GM11168 (cell line): ENCODE measurements at regions not wholly inside any gene's neighbourhood (a gene's known extent, or its start where the extent isn't known, plus 50 kb on each side); places are given as distances from the start of the nearest gene placed in this dataset.
"Not testable (repeated sequence)": the region's sequence is repeated elsewhere in the genome, so short reads cannot be mapped to it uniquely, and the experiment has no call there.

Source experiments
- in situ Hi-C: fragments of 300-500 bp; cut with MboI; formaldehyde crosslinking; loops from one replicate; pipeline ENCODE4 v1.12.0; 2022; ENCODE audit warnings: low sequenced_read_pairs; ENCODE audit not compliant: unreplicated experiment

DNA sequence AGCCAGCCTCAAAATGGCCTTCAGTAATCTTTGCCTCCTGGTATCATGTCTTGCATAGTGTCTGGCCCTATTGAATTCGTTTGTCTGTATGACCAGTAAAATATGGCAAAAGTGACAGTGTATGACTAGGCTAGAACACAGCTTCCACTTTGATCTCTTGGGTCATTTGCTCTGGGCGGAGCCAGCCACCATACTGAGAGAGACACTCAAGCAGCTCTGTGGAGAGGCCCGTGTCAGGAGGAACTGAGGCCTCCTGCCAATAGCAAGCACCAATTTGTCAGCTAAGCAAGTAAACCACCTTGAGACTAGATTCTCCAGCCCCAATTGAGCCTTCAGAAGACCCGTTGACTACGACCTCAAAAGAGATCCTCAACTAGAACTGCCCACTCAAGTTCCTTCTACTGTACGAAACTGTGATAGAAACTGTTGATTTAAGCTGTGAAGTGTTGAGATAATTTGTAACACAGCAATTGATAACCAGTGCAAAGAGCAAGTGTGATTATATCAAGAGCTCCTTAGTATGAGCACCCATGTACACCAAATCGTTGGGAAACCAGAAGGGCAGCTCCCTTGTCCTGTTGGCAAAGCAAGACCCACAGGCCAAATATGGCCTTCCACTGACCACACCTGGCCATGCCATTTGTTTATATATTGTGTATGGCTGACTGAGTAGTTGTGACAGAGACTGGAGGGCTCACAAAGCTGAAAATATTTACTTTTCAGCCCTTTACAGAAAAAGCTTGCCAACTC lies 52.7 kb upstream of the SERBP1 start:
- in situ Hi-C loops = loop anchor here (25.0 kb wide), 1 partner anchor 721 kb away; the partner anchor contains the start of gene DYNLT5

- in situ Hi-C loops = loop anchor here (25.0 kb wide), 1 partner anchor 722 kb away; the partner anchor contains the start of gene DYNLT5
These were observed 54.3 kb upstream of the SERBP1 start for GRCh38 chr1:67484492-67484891.

GRCh38 chr1:67485046-67485811 lies 55.0 kb upstream of the SERBP1 start:
- in situ Hi-C loops = loop anchor here (25.0 kb wide), 1 partner anchor 723 kb away; the partner anchor contains the start of gene DYNLT5

DNA sequence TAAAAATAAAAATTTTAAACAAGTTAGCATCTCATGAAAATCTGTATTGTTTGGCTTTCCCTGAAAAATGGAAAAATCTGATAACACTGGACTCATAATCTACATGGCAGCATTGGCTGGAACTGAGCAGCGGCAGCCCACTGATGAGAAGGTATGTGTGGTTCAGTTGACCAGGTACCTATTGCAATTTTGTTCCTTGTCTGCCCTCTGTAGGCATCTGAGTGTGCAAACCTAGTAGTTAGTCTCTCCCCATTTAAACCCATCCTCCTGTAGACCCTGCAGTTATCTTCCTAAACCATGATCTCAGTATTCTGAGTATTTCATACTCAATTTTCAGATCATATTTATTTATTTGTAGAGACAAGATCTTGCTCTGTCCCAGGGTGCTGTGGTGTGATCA lies 59.4 kb upstream of the SERBP1 start:
- in situ Hi-C loops = loop anchor here (25.0 kb wide), 1 partner anchor 727 kb away; the partner anchor contains the start of gene DYNLT5

DNA sequence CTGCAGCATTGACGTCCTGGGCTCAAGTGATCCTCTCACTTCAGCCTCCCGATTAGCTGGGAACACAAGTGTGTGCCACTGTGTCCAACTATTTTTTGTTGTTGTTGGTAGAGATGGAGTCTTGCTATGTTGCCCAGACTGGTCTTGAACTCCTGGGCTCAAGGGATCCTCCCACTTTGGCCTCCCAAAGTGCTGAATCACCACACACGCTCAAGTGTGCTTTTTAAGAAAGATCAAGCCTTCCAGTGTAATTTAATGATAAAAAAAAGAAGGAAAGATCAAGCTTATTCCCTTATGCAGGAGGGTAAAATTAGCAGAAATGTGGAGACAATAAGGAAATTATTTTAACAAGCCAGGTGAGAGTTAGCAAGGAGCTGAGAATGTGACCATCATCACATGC lies 61.1 kb upstream of the SERBP1 start:
- in situ Hi-C loops = loop anchor here (25.0 kb wide), 1 partner anchor 729 kb away; the partner anchor contains the start of gene DYNLT5

DNA sequence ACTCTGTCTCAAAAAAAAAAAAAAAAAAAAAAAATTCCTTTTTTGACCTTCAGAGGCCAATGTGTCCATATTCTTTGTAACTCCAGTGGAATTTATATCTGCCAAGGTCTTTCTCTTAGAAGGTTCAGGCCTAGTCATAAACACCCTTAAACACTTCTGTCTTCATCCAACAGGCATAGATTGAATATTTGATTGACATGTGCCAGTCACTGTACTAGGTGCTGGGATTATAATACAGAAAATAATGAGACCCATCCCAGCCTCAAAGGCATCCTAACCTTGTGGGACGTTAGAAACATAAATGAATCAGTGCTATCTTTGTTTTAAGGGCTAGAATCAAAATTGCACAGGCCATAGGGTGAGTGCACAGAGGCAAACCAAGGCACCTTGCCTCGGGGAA lies 62.9 kb upstream of the SERBP1 start:
- in situ Hi-C loops = loop anchor here (25.0 kb wide), 1 partner anchor 731 kb away; the partner anchor contains the start of gene DYNLT5

- in situ Hi-C loops = loop anchor here (25.0 kb wide), 1 partner anchor 733 kb away; the partner anchor contains the start of gene DYNLT5
These were observed 65.1 kb upstream of the SERBP1 start for GRCh38 chr1:67495327-67495726.

- in situ Hi-C loops = loop anchor here (25.0 kb wide), 1 partner anchor 734 kb away; the partner anchor contains the start of gene DYNLT5
These were observed 66.1 kb upstream of the SERBP1 start for GRCh38 chr1:67496329-67496728.

DNA sequence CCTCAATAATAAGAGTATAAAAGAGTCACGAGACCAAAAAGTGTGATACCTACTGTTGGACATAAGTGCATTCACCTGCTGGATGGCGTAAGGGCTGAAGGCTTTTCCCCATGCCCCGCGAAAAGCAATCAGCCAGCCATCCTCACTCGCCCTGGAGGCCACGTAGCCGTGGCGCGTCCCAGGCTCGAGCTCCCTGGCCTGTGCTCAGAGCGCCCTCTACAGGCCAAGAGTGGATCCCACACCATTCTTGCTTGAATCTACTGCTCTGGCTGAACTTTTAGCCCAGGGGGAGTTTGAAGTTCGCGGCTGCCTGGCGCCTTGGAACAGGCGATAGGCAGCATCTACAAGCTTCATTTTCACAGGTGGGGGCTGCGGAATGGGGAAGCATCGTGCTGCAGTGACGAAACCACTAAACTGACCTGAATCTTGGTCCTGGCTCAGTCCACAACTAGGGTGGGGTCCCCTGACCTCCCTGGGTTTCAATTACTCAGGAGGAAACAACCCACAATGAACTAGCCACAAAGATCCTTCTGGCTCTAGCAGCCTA lies 70.3 kb upstream of the SERBP1 start:
- in situ Hi-C loops = loop anchor here (5.0 kb wide), 2 partner anchors 268 to 293 kb away; no protein-coding TSS in a partner anchor

DNA sequence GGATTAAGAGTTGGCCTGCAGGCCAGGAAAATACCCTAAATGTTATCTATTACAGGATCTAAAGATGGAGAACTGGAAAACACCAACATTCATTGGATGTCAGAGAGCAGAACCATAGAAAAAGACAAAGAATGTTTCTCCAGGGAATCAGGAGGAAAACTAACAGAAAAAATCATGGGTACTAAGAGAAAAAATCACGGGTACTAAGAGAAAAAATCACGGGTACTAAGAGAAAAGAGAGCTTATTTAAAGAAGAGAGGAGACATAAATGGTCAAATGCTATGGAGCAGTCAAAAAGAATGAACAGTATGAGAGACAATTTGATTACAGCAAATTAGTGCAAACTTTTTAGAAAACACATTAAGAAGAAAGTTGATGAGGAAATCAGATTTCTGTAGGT lies 73.8 kb upstream of the SERBP1 start:
- in situ Hi-C loops = loop anchor here (5.0 kb wide), 2 partner anchors 272 to 297 kb away; no protein-coding TSS in a partner anchor

DNA sequence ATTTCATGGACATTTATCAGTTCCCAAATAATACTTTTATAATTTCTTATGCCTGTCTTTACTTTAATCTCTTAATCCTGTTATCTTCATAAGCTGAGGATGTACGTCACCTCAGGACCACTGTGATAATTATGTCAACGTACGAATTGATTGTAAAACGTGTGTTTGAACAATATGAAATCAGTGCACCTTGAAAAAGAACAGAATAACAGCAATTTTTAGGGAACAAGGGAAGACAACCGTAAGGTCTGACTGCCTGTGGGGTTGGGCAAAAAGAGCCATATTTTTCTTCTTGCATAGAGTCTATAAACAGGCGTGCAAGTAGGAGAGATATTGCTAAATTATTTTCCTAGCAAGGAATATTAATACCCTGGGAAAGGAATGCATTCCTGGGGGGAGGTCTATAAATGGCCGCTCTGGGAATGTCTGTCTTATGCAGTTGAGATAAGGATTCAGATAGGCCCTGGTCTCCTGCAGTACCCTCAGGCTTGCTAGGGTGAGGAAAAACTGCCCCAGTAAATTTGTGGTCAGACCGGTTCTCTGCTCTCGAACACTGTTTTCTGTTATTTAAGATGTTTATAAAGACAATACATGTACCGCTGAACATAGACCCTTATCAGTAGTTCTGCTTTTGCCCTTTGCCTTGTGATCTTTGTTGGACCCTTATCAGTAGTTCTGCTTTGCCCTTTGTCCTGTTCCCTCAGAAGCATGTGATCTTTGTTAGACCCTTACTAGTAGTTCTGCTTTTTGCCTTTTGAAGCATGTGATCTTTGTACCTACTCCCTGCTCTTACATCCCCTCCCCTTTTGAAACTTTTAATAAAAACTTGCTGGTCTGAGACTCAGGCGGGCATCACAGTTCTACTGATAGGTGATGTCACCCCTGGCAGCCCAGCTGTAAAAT lies 83.4 kb upstream of the SERBP1 start:
- in situ Hi-C loops = not testable (repeated sequence)

DNA sequence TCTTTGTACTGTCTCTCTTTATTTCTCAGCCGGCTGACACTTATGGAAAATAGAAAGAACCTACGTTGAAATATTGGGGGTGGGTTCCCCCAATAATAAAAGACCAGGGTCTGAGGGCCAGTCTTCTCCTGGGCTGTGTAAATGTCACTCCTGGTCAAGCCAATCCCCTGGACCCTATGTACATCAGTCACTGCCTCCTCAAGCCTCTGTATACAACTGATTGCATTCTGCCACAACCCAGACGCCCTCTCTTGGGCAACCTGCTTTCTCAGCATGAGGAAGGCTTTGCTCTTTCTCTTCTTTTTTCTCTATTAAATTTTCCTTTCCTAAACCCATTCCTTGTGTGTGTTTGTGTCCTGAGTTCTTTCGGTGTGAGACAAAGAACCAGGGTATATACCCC lies 84.1 kb upstream of the SERBP1 start:
- in situ Hi-C loops = no loop called here

DNA sequence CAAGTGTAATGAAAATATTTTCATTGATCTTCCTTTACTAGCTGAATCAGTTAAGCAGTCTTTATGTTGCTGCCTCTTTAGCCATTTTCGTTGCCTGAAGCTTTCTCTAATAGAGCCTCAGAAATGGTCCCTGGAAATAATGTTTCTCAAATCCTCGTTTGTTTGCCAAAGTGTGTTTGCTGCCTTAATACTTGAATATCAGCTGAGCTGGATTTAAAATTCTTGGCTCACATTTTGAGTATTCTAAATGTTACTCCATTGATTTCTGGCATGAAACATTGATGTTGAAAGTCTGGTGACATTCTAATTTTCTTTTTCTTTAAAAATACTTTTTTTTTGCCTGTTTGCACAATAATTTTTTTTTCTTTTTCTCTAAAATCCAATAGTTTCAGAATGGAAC lies 84.6 kb upstream of the SERBP1 start:
- in situ Hi-C loops = no loop called here

GRCh38 chr1:67515324-67516080 lies 85.3 kb upstream of the SERBP1 start:
- in situ Hi-C loops = no loop called here

DNA sequence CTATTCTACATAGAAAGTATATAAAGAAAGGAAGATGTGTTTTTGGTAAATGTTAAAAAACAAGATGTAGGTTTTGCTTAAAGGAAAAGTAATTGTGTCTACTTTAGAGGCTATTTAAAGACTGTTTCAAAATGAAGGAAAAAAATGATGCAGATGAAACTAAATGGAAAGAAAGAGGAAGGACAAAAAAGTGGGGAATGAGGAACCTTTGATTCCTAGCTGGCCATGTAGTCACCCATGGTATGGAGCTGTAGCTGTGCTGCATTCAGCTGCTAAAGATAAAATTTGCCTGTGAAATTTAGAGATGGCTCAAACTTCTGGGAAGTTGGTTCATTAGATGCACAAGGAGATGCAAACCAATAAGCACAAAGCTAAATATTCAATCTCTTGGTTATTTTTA lies 86.8 kb upstream of the SERBP1 start:
- in situ Hi-C loops = no loop called here

DNA sequence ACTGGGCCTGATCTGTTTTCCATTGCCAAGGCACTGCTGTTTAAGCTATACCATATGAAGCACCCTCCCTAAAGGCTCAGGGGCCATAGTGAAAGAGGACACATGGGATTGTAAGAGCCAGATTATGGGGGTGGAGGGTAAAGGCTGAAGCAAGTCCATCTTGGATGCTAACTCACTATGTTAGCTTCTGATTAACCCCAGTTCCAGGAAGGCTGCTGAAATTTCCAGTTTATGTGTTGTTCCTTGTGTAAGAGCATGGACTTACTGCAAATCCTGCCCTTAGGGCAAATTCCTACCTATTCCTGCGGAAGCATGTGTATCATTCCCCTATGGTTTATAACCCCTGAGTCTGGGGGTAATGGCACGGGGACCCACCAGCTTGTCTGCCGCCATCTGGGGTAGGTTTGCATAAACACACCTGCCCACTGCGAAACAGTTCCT lies 91.8 kb upstream of the SERBP1 start:
- in situ Hi-C loops = no loop called here

- in situ Hi-C loops = no loop called here
These were observed 92.6 kb upstream of the SERBP1 start for GRCh38 chr1:67522793-67523192.

GRCh38 chr1:67524143-67525052 lies 94.2 kb upstream of the SERBP1 start:
- in situ Hi-C loops = no loop called here
